ENCODE measurements at regions not wholly inside any gene's neighbourhood (a gene's known extent, or its start where the extent isn't known, plus 50 kb on each side); places are given as distances from the start of the nearest gene placed in this dataset.
A peak's percentile ranks its signal among the peaks of the same experiment; 100 is the strongest.

DNA sequence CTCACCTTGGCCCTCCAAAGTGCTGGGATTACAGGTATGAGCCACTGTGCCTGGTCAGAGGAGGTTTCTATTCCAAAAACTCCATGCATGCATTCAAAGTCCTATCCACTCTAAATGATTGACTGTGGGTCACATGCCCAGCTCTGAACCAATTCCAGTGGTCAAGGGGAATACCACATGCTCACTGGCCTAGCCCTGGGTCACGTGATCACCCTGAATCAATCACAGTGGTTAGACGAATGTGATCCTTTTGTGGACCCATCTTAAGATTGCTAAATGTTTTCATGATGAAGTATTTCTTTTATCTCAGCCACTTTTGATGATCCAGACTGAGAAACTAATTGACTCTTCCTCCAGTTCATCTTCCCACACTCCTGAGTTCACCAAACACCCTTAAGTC lies 475.8 kb downstream of the PREX1 start:
- intact Hi-C loops (cut with micrococcal nuclease) = no loop called here
- Histone ChIP-seq H3K4me1 (no peaks in the 10 kb centered on the region), H3K4me3 (no peak overlapping the region), H3K36me3 (no peaks in the 10 kb centered on the region), H3K9me3 (replicated peaks) (peaks cover 18% of the 10 kb centered on the region), H3K27me3 (ENCODE audit: low read depth) (no peaks in the 10 kb centered on the region), H3K27ac (replicated peaks) (no peak overlapping the region)
- TF ChIP-seq, protein P1, sequence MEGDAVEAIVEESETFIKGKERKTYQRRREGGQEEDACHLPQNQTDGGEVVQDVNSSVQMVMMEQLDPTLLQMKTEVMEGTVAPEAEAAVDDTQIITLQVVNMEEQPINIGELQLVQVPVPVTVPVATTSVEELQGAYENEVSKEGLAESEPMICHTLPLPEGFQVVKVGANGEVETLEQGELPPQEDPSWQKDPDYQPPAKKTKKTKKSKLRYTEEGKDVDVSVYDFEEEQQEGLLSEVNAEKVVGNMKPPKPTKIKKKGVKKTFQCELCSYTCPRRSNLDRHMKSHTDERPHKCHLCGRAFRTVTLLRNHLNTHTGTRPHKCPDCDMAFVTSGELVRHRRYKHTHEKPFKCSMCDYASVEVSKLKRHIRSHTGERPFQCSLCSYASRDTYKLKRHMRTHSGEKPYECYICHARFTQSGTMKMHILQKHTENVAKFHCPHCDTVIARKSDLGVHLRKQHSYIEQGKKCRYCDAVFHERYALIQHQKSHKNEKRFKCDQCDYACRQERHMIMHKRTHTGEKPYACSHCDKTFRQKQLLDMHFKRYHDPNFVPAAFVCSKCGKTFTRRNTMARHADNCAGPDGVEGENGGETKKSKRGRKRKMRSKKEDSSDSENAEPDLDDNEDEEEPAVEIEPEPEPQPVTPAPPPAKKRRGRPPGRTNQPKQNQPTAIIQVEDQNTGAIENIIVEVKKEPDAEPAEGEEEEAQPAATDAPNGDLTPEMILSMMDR (IDR thresholded peaks at IDR 0.05; ENCODE audit: borderline replicate concordance) = no peak
- no peak for DNase-seq

DNA sequence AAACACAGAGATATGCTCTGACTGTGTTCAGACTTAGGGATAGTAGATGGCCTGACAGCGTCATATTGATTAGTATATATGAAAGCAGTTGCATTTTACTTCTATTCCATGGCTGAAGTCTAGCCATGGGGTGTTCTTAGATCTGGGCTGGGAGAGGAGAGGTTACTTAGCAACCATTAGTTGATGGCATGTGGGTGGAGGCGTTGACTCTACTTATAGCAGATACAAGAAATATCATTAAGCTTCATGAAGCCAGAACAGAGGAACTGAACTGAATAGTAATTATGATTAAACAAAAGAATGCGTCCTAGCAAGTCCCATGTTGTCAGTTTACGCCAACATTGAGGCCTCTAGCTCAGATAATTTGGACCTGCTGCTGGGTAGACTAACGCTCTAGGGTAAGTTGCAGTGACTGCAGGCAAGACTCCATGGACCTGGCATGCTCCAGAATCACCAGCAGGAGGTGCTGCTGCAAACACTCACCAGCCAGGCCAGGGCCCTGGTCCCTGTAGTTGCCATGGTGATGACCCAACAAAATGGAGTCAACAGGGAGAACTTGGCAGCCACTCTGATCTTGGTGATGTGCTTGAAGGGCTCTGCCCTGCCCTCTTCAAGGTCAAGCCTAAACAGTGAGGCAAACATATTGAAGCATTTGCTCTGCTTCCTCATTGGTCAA lies 477.3 kb downstream of the PREX1 start:
- DNase-seq = no peak
- peaks cover 18% of the 10 kb centered on the region for H3K9me3 ChIP-seq (replicated peaks)
- H3K4me3 ChIP-seq = no peak overlapping the region
- intact Hi-C loops (cut with micrococcal nuclease) = no loop called here
- TF ChIP-seq, protein P1 (IDR thresholded peaks at IDR 0.05; ENCODE audit: borderline replicate concordance) = peak; percentile 32
- no peaks in the 10 kb centered on the region for H3K36me3 ChIP-seq
- H3K4me1 ChIP-seq = no peaks in the 10 kb centered on the region
- H3K27ac ChIP-seq (replicated peaks) = no peak overlapping the region
- peaks cover 5% of the 10 kb centered on the region for H3K27me3 ChIP-seq (ENCODE audit: low read depth)

DNA sequence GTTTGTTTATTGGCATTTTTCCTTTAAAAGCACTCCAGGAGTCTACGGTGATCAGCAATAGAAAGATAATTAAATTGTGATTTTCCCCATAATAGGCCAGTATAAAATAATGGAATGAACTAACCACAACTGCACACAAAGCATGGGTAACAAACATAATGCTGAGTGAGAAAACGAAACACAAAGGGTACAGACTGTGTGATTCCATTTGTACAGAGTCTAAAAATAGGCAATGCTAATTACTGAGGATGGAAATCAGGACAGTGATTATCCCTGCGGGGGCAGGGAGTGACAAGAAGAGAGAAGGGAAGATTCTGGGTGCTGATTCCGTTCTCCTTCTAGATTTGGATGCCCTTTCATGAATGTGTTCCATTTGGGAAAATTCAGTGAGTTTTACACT lies 478.1 kb downstream of the PREX1 start:
- DNase-seq = no peak
- Histone ChIP-seq H3K4me3 (no peak overlapping the region), H3K4me1 (no peaks in the 10 kb centered on the region), H3K36me3 (no peaks in the 10 kb centered on the region), H3K9me3 (replicated peaks) (peaks cover 14% of the 10 kb centered on the region), H3K27me3 (ENCODE audit: low read depth) (peaks cover 13% of the 10 kb centered on the region), H3K27ac (replicated peaks) (no peak overlapping the region)
- intact Hi-C loops (cut with micrococcal nuclease) = no loop called here
- TF ChIP-seq, protein P1 (IDR thresholded peaks at IDR 0.05; ENCODE audit: borderline replicate concordance) = no peak

DNA sequence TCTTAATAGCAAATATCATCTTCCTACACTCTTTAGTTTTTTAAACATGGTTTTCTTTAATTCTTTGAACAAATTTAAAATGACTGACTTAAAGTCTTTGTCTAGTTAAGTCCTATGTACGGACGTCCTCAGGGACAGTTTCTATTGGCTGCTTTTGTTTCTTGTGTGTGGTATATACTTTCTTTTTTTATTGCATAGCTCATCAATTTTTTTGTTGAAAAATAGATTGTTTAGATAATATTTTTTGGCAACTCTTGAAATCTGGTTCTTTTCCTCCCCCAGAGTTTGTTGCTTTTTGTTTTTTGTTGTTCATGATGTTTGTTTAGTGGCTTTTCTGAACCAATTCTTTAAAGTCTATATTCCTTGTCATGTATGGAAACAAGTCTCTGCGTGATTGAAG lies 479.8 kb downstream of the PREX1 start:
- no peak overlapping the region for H3K4me3 ChIP-seq
- TF ChIP-seq, protein P1 (IDR thresholded peaks at IDR 0.05; ENCODE audit: borderline replicate concordance) = no peak
- no peaks in the 10 kb centered on the region for H3K9me3 ChIP-seq (replicated peaks)
- H3K4me1 ChIP-seq = no peaks in the 10 kb centered on the region
- H3K27ac ChIP-seq (replicated peaks) = no peak overlapping the region
- H3K27me3 ChIP-seq (ENCODE audit: low read depth) = peaks cover 22% of the 10 kb centered on the region
- H3K36me3 ChIP-seq = no peaks in the 10 kb centered on the region
- no peak for DNase-seq
- intact Hi-C loops (cut with micrococcal nuclease) = no loop called here

DNA sequence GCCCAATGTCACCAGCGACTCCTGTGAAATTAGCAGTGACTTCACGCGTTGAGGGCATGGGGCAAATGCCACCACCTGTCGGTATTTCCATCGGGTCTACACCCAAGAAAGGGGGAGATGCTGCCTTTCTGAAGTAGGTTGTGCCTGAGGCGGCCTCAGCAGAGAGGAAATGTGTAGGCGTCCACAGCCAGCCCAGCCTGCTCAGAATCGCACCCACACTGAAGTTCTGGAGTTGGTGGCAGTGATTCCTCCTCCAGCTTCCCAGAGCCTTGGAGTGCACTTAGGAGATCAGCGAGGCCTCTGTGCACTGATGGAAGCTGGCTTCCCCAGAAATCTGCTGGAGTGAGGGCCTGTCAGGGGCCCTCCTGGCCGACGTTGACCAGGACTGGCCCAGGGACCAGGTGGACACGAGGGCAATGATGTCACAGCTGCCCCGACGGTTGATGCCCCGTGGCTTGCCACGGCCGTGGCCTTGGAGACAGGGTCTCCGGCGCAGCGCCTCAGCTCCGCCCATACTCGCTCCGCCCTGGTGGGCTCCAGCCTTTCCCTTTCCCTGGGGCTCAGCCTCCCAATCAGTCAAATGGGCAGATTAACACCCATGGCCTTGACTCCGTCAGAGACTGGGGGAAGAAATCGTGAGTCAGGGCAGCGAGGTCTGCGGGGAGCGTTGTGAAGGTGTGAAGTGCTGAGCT lies 484.8 kb downstream of the PREX1 start:
- Histone ChIP-seq H3K27ac (replicated peaks) (no peak overlapping the region), H3K4me3 (no peak overlapping the region), H3K9me3 (replicated peaks) (no peaks in the 10 kb centered on the region), H3K27me3 (ENCODE audit: low read depth) (peaks cover 48% of the 10 kb centered on the region), H3K4me1 (no peaks in the 10 kb centered on the region), H3K36me3 (no peaks in the 10 kb centered on the region)
- intact Hi-C loops (cut with micrococcal nuclease) = no loop called here
- no peak for DNase-seq
- TF ChIP-seq, protein P1 (IDR thresholded peaks at IDR 0.05; ENCODE audit: borderline replicate concordance) = no peak
